Calu3 (cell line): ENCODE measurements at regions not wholly inside any gene's neighbourhood (a gene's known extent, or its start where the extent isn't known, plus 50 kb on each side); places are given as distances from the start of the nearest gene placed in this dataset.

Source experiments
- BruUV-seq: library from RNA; stranded (reverse); fragments of 400-500 nt; replicated peaks from 2 replicates; lab custom pipeline; 2021; lab: Mats Ljungman, UMichigan
- CTCF ChIA-PET: fragments of 300-600 bp; sonication (Branson Sonifier 250); formaldehyde crosslinking; loops from one replicate; lab custom pipeline; 2022; ENCODE audit warnings: antibody characterized with exemption; lab: Charles Lee
- DNase-seq: peaks from one replicate; pipeline ENCODE4 v3.0.0; 2022
- H3K27ac Mint-ChIP-seq: one replicate; pipeline ENCODE4 v1.8.0; 2022; ENCODE audit warnings: mixed read lengths; ENCODE audit not compliant: unreplicated experiment
- H3K27me3 Mint-ChIP-seq: one replicate; pipeline ENCODE4 v1.8.0; 2022; ENCODE audit warnings: mixed read lengths; ENCODE audit not compliant: unreplicated experiment
- H3K36me3 Mint-ChIP-seq: one replicate; pipeline ENCODE4 v1.8.0; 2022; ENCODE audit warnings: mild to moderate bottlenecking, moderate library complexity, mixed read lengths; ENCODE audit not compliant: insufficient read depth, unreplicated experiment
- H3K4me1 Mint-ChIP-seq: one replicate; pipeline ENCODE4 v1.8.0; 2022; ENCODE audit warnings: mild to moderate bottlenecking, low read depth, mixed read lengths; ENCODE audit not compliant: unreplicated experiment
- H3K4me3 Mint-ChIP-seq: one replicate; pipeline ENCODE4 v1.8.0; 2022; ENCODE audit warnings: mild to moderate bottlenecking, low read depth, moderate library complexity, mixed read lengths; ENCODE audit not compliant: unreplicated experiment
- H3K9me3 Mint-ChIP-seq: one replicate; pipeline ENCODE4 v1.8.0; 2022; ENCODE audit warnings: low read depth, mixed read lengths; ENCODE audit not compliant: unreplicated experiment
- CTCF ChIP-seq: fragments of 200-600 bp; IDR thresholded peaks from one replicate; pipeline ENCODE4 v1.8.0; 2022; ENCODE audit warnings: antibody characterized with exemption; ENCODE audit not compliant: unreplicated experiment
- intact Hi-C: fragments of 100-400 bp; cut with micrococcal nuclease; formaldehyde crosslinking; loops from one replicate; pipeline ENCODE4 v1.10.0; 2022; ENCODE audit not compliant: unreplicated experiment

DNA sequence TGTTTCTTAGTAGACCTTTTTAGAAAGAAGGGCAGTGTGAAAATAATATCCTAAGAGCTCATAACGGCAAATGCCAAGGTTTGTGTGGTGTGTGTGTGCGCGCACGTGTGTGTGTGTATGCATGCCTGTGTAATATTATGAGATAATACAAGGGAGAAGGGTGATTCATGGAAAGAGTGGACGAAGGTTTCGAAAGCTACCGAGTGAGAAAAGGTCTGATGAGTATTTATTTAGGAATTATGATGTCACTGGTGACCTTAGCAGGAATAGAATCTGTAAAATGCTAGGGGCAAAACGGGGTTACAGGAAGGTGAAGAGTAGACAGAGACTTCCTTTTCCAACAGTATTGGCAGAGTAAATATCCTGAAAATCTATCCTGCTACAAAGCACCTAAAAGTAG is 107.3 kb downstream of the AHR start:
- TF ChIP-seq CTCF, result no peak
- BruUV-seq, result no TSS peak
- no peaks in the 10 kb centered on the region for H3K9me3 Mint-ChIP-seq
- H3K27me3 Mint-ChIP-seq, result no peaks in the 10 kb centered on the region
- DNase-seq, result peak; percentile 25
- peak overlapping the region; percentile 11 for H3K4me3 Mint-ChIP-seq
- H3K36me3 Mint-ChIP-seq, result peaks cover 20% of the 10 kb centered on the region
- intact Hi-C loops, result no loop called here
- CTCF ChIA-PET, result no interaction called here
- H3K4me1 Mint-ChIP-seq, result peaks cover 78% of the 10 kb centered on the region
- H3K27ac Mint-ChIP-seq, result peak overlapping the region; percentile 62

- H3K27ac Mint-ChIP-seq, result peak overlapping the region; percentile 82
Observed at GRCh38 chr7:17406738-17407137, 108.3 kb downstream of the AHR start.

DNA sequence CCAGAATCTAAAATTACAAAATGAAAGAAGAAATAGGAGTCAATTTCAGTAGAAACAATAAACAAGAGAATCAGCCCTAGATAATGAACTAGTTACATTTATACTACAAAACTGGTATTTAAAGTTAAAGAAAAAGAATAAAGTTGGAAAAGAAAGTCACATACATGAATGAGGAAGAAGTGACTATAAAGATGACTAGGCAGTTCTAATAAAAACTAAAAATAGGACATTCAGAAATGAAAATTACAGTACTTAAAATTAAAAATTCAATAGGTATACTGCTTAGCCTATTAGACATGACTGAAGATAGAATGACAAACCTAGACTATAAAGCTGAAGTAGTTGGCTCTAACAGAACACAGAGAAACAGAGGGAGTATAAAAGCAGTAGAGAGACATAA is 108.8 kb downstream of the AHR start:
- intact Hi-C loops, result no loop called here
- no peaks in the 10 kb centered on the region for H3K27me3 Mint-ChIP-seq
- no peaks in the 10 kb centered on the region for H3K9me3 Mint-ChIP-seq
- TF ChIP-seq CTCF, result no peak
- peak overlapping the region; percentile 82 for H3K27ac Mint-ChIP-seq
- H3K36me3 Mint-ChIP-seq, result peaks cover 20% of the 10 kb centered on the region
- no peak overlapping the region for H3K4me3 Mint-ChIP-seq
- DNase-seq, result no peak
- peaks cover 64% of the 10 kb centered on the region for H3K4me1 Mint-ChIP-seq
- BruUV-seq, result no TSS peak
- CTCF ChIA-PET, result interaction anchor here (1.5 kb wide), 1 partner anchor 37 kb away, joined by 3 read pairs; no protein-coding TSS in a partner anchor

More at GRCh38 chr7:17406738-17407137, 108.3 kb downstream of the AHR start:
- no peak for DNase-seq
- Mint-ChIP-seq H3K9me3 (no peaks in the 10 kb centered on the region), H3K27me3 (no peaks in the 10 kb centered on the region), H3K4me3 (no peak overlapping the region), H3K4me1 (peaks cover 69% of the 10 kb centered on the region), H3K36me3 (peaks cover 20% of the 10 kb centered on the region)
- BruUV-seq, result no TSS peak
- TF ChIP-seq CTCF, result no peak
- CTCF ChIA-PET, result interaction anchor here (1.5 kb wide), 1 partner anchor 37 kb away, joined by 3 read pairs; no protein-coding TSS in a partner anchor
- intact Hi-C loops, result no loop called here

GRCh38 chr7:17408245-17408903 is 109.9 kb downstream of the AHR start:
- Mint-ChIP-seq H3K36me3 (peaks cover 20% of the 10 kb centered on the region), H3K4me1 (peaks cover 53% of the 10 kb centered on the region), H3K4me3 (peak overlapping the region; percentile 24), H3K9me3 (no peaks in the 10 kb centered on the region), H3K27ac (peak overlapping the region; percentile 82), H3K27me3 (no peaks in the 10 kb centered on the region)
- BruUV-seq, result no TSS peak
- TF ChIP-seq CTCF, result no peak
- peak; percentile 85 for DNase-seq
- CTCF ChIA-PET, result interaction anchor here (0.5 to 1.4 kb wide), 4 partner anchors 26 to 234 kb away, joined by 3 to 5 read pairs (median 4); no protein-coding TSS in a partner anchor
- intact Hi-C loops, result loop anchor here (1.0 to 2.0 kb wide), 2 partner anchors 38 to 114 kb away; no protein-coding TSS in a partner anchor
